Uterus (tissue), 2 donors: ENCODE measurements at regions not wholly inside any gene's neighbourhood (a gene's known extent, or its start where the extent isn't known, plus 50 kb on each side); places are given as distances from the start of the nearest gene placed in this dataset.

Source experiments
- POLR2A ChIP-seq, 2 donors: fragments of 450-650 bp; IDR thresholded peaks; one replicate each; pipeline ENCODE4 v1.6.1; 2016; ENCODE audit warnings: antibody characterized with exemption in 2 of 2, mild to moderate bottlenecking in 1 of 2, moderate library complexity in 1 of 2
- TF ChIP-seq, protein P1 (sequence below), 4 experiments: fragments of 200-600 bp in 2 of 4; fragments of 450-650 bp in 2 of 4; sonication (generic) in 2 of 4; IDR thresholded peaks; one replicate each; pipeline ENCODE4 v1.5.1; 2016 to 2019; ENCODE audit warnings: antibody characterized with exemption in 4 of 4, mild to moderate bottlenecking in 2 of 4, moderate library complexity in 1 of 4

DNA sequence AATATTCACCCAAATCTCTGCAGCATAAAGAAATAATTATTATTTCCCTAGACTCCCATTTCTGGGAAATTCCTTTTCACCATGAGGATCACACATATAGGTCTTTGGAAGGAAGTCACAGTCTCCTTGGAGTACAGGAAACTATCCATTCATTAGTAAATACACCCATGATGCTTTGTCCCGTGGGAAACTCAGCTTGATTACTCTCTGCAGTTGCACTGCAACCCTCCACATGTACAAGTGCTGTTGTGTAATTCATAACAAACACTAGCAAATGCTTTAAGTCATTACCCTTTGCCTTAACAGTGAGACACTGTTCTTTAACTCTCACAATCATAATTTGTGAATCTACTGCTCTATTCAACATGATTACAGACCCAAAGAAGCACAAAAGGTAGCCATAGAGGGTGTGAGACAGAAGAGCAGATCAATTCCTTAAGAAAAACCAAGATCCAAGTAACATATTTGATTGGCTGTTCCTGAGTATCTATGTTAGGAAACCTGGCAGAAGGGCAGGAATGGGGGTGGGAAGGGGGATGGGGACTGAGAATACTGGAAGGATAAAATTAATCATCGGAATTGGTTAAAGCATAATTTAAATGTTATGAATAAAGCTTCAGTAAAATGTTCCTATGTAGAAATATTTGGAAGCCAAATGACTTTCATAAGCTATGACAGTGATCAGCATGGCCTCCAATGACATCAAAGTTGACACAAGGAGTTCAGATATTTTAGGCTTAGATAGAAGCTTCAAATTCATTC, 268.0 kb downstream of the HACE1 start:
- no peak for TF ChIP-seq POLR2A (IDR thresholded peaks at IDR 0.05)
- TF ChIP-seq, protein P1, sequence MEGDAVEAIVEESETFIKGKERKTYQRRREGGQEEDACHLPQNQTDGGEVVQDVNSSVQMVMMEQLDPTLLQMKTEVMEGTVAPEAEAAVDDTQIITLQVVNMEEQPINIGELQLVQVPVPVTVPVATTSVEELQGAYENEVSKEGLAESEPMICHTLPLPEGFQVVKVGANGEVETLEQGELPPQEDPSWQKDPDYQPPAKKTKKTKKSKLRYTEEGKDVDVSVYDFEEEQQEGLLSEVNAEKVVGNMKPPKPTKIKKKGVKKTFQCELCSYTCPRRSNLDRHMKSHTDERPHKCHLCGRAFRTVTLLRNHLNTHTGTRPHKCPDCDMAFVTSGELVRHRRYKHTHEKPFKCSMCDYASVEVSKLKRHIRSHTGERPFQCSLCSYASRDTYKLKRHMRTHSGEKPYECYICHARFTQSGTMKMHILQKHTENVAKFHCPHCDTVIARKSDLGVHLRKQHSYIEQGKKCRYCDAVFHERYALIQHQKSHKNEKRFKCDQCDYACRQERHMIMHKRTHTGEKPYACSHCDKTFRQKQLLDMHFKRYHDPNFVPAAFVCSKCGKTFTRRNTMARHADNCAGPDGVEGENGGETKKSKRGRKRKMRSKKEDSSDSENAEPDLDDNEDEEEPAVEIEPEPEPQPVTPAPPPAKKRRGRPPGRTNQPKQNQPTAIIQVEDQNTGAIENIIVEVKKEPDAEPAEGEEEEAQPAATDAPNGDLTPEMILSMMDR (IDR thresholded peaks at IDR 0.05), result no peak
